ENCODE measurements at regions not wholly inside any gene's neighbourhood (a gene's known extent, or its start where the extent isn't known, plus 50 kb on each side); places are given as distances from the start of the nearest gene placed in this dataset.
"Not testable (repeated sequence)": the region's sequence is repeated elsewhere in the genome, so short reads cannot be mapped to it uniquely, and the experiment has no call there.

- DNase-seq (ENCODE audit: low spot score): not testable (repeated sequence)
These were observed 165.9 kb upstream of the NPAP1 start for GRCh38 chr15:24509714-24510113.

GRCh38 chr15:24511598-24511997 is 164.0 kb upstream of the NPAP1 start:
- not testable (repeated sequence) for DNase-seq (ENCODE audit: low spot score)

DNA sequence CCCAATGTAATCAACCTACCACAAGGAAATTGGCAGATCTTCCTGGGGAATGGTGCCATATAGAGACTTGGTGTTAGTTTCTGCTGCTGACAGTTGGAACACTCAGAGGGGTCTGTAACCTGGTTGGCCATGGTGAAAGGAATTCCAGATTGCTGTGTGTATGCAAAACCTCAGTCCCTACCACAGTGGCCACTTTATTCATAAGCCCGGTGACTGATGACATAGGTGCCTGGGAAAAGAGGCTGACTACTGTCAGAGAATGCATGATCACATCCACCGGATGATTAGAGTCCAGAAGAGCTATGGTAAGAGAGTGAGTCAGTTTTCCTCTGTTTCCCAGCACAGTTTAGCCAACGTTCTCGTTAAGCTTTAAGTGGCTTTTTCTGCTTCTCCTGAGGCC is 156.8 kb upstream of the NPAP1 start:
- DNase-seq (ENCODE audit: low spot score): not testable (repeated sequence)

DNA sequence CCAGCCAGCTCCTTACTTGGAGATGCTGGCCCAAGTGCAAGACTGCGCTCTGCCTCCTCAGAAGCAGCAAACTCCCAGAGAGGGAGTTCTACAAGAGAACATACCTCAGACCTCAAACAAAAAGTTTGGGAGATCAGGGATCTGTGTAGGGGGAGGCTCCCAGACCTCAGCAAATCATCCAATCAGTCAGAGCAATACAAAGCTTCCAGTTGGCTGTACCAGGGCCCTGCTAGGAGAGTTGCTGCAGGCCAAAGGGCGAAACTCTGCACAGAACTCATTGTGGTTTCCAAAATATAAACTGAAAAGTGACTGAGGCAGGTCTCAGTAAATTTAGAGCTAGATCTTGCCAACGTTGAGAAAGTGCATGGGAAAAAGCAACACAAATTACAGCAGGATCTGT is 144.3 kb upstream of the NPAP1 start:
- not testable (repeated sequence) for DNase-seq (ENCODE audit: low spot score)

GRCh38 chr15:24534032-24534431 is 141.5 kb upstream of the NPAP1 start:
- DNase-seq (ENCODE audit: low spot score): not testable (repeated sequence)

- DNase-seq (ENCODE audit: low spot score): not testable (repeated sequence)
These were observed 118.3 kb upstream of the NPAP1 start for GRCh38 chr15:24557281-24557680.

DNA sequence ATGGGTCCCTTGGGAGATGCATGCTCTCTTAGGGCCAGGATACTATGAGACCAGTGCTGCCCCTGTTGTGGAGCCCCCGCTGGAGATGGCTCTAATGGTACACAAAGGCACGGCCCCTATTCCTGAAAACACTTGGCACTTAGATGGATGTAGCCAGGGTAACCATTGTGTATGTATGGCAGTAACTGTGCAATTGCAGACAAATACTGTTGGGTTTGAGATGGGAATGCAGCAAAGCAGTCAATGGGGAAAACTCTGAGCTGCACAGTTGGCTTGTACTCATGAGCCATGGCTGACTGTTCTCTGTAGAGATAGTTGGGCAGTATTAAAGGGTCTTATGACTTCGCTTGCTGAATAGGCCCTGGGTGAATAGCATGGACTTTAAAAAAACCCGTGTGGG is 67.9 kb upstream of the NPAP1 start:
- no peak for DNase-seq (ENCODE audit: low spot score)

GRCh38 chr15:24617646-24618045 is 57.9 kb upstream of the NPAP1 start:
- no peak for DNase-seq (ENCODE audit: low spot score)

GRCh38 chr15:24621630-24622215 is 53.9 kb upstream of the NPAP1 start:
- no peak for DNase-seq (ENCODE audit: low spot score)
